Cardiac muscle cell (in vitro differentiated cells and primary cell): ENCODE measurements at regions not wholly inside any gene's neighbourhood (a gene's known extent, or its start where the extent isn't known, plus 50 kb on each side); places are given as distances from the start of the nearest gene placed in this dataset.

Source experiments
- DNase-seq, 2 donors: peaks; one replicate each; pipeline versions ENCODE4 v3.0.0 to v3.0.0-alpha.2; 2010 to 2017; ENCODE audit warnings: low read depth in 1 of 2, low spot score in 1 of 2
- H3K27ac ChIP-seq: fragments of 200-600 bp; sonication (generic); 2 replicates; pipeline ENCODE4 v1.5.1; 2016
- H3K27me3 ChIP-seq: fragments of 200-600 bp; sonication (generic); 2 replicates; pipeline ENCODE4 v1.6.0; 2016; ENCODE audit warnings: control low read depth
- H3K36me3 ChIP-seq: fragments of 200-600 bp; sonication (generic); 2 replicates; pipeline ENCODE4 v1.5.1; 2016; ENCODE audit warnings: control low read depth
- H3K4me1 ChIP-seq: fragments of 200-600 bp; sonication (generic); 2 replicates; pipeline ENCODE4 v1.8.1; 2017; ENCODE audit warnings: low read depth, mild to moderate bottlenecking, mixed run types
- H3K4me3 ChIP-seq: fragments of 200-600 bp; sonication (generic); 2 replicates; pipeline ENCODE4 v1.5.1; 2016; ENCODE audit warnings: mild to moderate bottlenecking
- H3K9me3 ChIP-seq: fragments of 200-600 bp; sonication (generic); 2 replicates; pipeline ENCODE4 v1.5.1; 2017; ENCODE audit warnings: low read depth, mild to moderate bottlenecking, control low read depth
- TF ChIP-seq, protein P1 (sequence below): IDR thresholded peaks from 2 replicates; pipeline ENCODE4 v1.5.1; 2012; ENCODE audit warnings: low read depth, mild to moderate bottlenecking, low read length

DNA sequence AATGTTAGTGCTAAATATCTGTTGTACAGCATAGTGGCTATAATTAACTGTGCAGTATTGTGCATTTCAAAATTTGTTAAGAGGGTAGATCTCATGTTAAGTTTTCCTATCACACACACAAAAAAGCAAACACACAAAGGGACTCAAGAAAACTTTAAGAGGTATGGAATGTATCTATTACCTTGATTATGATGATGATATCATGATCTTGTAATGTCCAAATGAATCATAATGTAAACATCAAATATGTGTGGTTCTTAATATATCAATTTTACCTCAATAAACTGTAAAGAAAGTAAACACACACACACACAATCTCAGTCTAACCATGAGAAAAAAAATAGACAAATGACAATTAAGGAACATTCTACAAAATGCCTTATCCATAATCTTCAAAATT lies 934.6 kb downstream of the SLITRK1 start:
- TF ChIP-seq, protein P1, sequence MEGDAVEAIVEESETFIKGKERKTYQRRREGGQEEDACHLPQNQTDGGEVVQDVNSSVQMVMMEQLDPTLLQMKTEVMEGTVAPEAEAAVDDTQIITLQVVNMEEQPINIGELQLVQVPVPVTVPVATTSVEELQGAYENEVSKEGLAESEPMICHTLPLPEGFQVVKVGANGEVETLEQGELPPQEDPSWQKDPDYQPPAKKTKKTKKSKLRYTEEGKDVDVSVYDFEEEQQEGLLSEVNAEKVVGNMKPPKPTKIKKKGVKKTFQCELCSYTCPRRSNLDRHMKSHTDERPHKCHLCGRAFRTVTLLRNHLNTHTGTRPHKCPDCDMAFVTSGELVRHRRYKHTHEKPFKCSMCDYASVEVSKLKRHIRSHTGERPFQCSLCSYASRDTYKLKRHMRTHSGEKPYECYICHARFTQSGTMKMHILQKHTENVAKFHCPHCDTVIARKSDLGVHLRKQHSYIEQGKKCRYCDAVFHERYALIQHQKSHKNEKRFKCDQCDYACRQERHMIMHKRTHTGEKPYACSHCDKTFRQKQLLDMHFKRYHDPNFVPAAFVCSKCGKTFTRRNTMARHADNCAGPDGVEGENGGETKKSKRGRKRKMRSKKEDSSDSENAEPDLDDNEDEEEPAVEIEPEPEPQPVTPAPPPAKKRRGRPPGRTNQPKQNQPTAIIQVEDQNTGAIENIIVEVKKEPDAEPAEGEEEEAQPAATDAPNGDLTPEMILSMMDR, result no peak
- DNase-seq, result no peak
- Histone ChIP-seq H3K4me1 (no peaks in the 10 kb centered on the region), H3K4me3 (no peak overlapping the region), H3K27me3 (no peaks in the 10 kb centered on the region), H3K27ac (no peak overlapping the region), H3K9me3 (no peaks in the 10 kb centered on the region), H3K36me3 (no peaks in the 10 kb centered on the region)

DNA sequence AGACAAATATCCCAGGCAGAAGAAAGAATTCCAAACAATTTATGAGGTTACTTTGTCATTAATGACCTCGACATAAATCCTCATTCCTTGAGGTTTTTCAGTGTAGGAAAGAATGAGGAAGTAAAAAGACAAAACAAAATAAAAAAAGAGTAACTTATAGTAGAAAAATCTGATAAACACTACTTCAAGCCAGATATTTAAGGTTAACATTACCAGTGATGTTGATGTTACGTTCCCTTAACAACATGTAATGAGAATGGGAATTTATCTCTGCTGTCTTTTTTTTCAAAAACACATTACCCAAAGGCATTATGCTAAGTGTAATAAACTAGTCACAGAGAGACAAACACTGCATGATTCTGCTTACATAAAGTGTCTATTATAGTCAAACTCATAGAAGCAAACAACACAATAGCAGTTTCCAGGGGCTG lies 935.1 kb downstream of the SLITRK1 start:
- no peak overlapping the region for H3K4me3 ChIP-seq
- TF ChIP-seq, protein P1, result no peak
- H3K27ac ChIP-seq, result no peak overlapping the region
- no peaks in the 10 kb centered on the region for H3K9me3 ChIP-seq
- no peaks in the 10 kb centered on the region for H3K27me3 ChIP-seq
- H3K36me3 ChIP-seq, result no peaks in the 10 kb centered on the region
- DNase-seq, result no peak
- H3K4me1 ChIP-seq, result no peaks in the 10 kb centered on the region

DNA sequence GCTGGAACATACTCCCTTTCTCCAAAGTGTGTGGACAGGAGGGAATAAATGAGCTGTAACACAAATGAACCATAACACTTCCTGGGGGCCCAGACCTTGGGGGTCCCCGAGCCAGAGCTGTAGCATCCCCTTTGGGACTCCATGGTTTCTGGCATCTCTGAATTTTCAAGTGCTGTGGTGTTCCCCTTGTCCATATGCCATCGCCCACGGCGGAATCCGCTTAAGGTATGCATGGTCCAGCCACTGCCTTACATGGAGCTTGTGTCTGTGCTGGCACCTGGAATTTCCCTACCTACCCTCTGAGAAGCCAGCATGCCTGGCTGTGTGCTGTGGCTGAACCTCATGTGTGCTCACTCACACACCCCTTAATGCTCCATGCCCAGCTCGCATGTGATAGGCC lies 943.6 kb downstream of the SLITRK1 start:
- DNase-seq, result no peak
- no peaks in the 10 kb centered on the region for H3K36me3 ChIP-seq
- H3K4me3 ChIP-seq, result no peak overlapping the region
- no peak overlapping the region for H3K27ac ChIP-seq
- no peaks in the 10 kb centered on the region for H3K9me3 ChIP-seq
- TF ChIP-seq, protein P1, result no peak
- H3K27me3 ChIP-seq, result no peaks in the 10 kb centered on the region
- no peaks in the 10 kb centered on the region for H3K4me1 ChIP-seq

DNA sequence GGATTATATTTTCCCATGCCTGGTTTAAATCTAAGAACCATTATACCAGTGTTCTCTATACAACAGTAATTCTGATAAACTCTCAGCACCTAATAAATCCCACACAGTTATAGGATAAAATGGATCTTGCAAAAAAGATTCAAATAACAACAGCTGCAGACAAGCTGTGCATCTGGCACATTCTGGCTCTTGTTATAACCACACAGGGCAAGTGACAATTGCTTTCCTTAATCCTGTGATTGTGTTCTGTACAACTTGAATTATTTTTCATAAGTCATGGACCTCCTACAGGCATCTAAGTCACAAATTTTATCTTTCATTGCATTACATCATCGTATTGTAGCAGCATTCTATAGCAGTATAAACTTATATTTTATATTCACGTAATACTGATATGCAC lies 948.3 kb downstream of the SLITRK1 start:
- DNase-seq, result no peak
- Histone ChIP-seq H3K4me1 (no peaks in the 10 kb centered on the region), H3K4me3 (no peak overlapping the region), H3K36me3 (no peaks in the 10 kb centered on the region), H3K27ac (no peak overlapping the region), H3K9me3 (peaks cover 3% of the 10 kb centered on the region), H3K27me3 (no peaks in the 10 kb centered on the region)
- TF ChIP-seq, protein P1, result no peak

DNA sequence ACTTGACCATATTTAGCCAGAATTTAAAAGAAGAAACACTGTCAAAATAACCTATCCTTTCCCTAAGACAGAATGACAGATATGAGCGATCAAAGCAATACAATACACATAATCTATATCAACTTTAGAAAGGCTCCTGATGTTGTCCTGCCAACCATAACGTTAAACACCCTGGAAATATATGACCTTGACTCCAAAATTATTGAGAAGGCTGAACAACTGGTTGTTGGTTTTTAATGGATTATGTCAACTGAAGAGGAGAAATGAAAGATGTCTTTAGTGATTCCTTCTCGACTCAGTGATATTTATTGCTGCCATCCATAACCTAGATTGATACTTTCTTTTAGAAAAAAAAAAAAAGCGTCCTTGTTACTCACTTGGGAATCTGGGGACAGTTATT lies 957.2 kb downstream of the SLITRK1 start:
- no peaks in the 10 kb centered on the region for H3K36me3 ChIP-seq
- TF ChIP-seq, protein P1, result no peak
- H3K27ac ChIP-seq, result no peak overlapping the region
- DNase-seq, result no peak
- H3K27me3 ChIP-seq, result no peaks in the 10 kb centered on the region
- H3K9me3 ChIP-seq, result peaks cover 2% of the 10 kb centered on the region
- H3K4me3 ChIP-seq, result no peak overlapping the region
- no peaks in the 10 kb centered on the region for H3K4me1 ChIP-seq

DNA sequence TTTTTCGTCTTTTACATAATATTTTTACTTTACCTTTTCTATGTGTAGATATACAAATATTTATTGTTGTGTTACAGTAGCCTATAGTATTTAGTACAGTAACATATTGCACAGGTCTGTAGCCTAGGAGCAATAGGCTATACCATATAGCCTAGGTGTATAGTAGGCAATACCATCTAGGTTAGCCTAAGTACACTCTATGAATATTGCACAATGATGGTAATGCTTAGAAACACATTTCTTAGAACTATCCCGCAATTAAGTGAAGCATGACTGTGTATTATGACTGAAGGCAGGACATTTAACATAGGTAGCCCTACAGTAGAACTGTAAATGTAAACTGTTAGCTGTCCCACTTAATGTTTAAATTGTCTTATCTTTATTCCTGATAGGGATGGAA lies 964.3 kb downstream of the SLITRK1 start:
- TF ChIP-seq, protein P1, result no peak
- DNase-seq, result no peak
- no peaks in the 10 kb centered on the region for H3K36me3 ChIP-seq
- no peaks in the 10 kb centered on the region for H3K9me3 ChIP-seq
- no peaks in the 10 kb centered on the region for H3K4me1 ChIP-seq
- no peak overlapping the region for H3K27ac ChIP-seq
- H3K27me3 ChIP-seq, result no peaks in the 10 kb centered on the region
- no peak overlapping the region for H3K4me3 ChIP-seq
